Left ventricle myocardium inferior (tissue), 1 donor: ENCODE measurements at regions not wholly inside any gene's neighbourhood (a gene's known extent, or its start where the extent isn't known, plus 50 kb on each side); places are given as distances from the start of the nearest gene placed in this dataset.

Source experiments
- DNase-seq: peaks from one replicate; pipeline ENCODE4 v3.0.0-alpha.2; 2020
- H3K27ac ChIP-seq: fragments of 200-600 bp; replicated peaks from 2 replicates; pipeline ENCODE4 v1.8.0; 2021
- H3K27me3 ChIP-seq: fragments of 200-600 bp; 2 replicates; pipeline ENCODE4 v1.8.0; 2021; ENCODE audit warnings: low read depth
- H3K36me3 ChIP-seq: fragments of 200-600 bp; 2 replicates; pipeline ENCODE4 v1.8.0; 2021
- H3K4me1 ChIP-seq: fragments of 200-600 bp; 2 replicates; pipeline ENCODE4 v1.8.0; 2021
- H3K4me3 ChIP-seq: fragments of 200-600 bp; 2 replicates; pipeline ENCODE4 v1.8.0; 2021; ENCODE audit warnings: mild to moderate bottlenecking, moderate library complexity
- H3K9me3 ChIP-seq: fragments of 200-600 bp; replicated peaks from 2 replicates; pipeline ENCODE4 v1.8.0; 2021
- intact Hi-C: fragments of 100-400 bp; cut with micrococcal nuclease; formaldehyde crosslinking; loops from one replicate; pipeline ENCODE4 v1.11.0; 2022
- TF ChIP-seq, protein P1 (sequence below): fragments of 200-600 bp; IDR thresholded peaks from 2 replicates; pipeline ENCODE4 v1.8.0; 2021; ENCODE audit warnings: antibody characterized with exemption, mild to moderate bottlenecking, borderline replicate concordance
- donor health status: DM: no; HTN: yes; CAD: no; lungs with severe emphysema.

DNA sequence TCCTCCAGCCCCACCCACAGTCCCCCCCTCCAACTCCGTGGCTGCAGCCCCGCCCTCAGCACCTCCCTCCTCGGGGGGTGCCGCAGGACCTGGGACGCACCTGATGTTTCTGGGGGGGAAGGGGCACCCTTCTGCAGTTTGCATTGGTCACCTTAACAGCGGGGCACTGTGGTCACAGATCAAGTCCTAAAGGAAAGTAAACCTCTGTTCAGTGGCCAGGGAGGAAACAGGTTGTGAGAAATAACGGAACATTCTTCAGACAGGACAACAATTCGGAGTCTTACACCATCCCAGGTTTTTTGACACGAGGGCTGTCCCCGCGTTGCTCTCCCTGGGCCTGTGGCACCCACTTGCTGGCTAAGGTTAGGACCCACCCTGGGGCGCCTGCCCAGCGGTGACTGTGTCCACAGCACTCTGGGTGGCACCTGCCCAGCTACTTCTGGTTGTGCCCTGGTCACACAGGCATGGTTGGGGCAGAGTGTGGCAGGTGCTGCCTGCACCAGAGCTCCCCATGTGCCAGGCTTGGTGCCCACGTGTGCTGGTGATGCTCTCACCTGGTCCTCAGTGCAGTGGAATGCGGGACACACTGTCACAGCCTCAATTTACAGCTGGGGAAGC lies 93.5 kb upstream of the OTOS start:
- intact Hi-C loops = no loop called here
- TF ChIP-seq, protein P1, sequence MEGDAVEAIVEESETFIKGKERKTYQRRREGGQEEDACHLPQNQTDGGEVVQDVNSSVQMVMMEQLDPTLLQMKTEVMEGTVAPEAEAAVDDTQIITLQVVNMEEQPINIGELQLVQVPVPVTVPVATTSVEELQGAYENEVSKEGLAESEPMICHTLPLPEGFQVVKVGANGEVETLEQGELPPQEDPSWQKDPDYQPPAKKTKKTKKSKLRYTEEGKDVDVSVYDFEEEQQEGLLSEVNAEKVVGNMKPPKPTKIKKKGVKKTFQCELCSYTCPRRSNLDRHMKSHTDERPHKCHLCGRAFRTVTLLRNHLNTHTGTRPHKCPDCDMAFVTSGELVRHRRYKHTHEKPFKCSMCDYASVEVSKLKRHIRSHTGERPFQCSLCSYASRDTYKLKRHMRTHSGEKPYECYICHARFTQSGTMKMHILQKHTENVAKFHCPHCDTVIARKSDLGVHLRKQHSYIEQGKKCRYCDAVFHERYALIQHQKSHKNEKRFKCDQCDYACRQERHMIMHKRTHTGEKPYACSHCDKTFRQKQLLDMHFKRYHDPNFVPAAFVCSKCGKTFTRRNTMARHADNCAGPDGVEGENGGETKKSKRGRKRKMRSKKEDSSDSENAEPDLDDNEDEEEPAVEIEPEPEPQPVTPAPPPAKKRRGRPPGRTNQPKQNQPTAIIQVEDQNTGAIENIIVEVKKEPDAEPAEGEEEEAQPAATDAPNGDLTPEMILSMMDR = no peak
- peak; percentile 21 for DNase-seq
- H3K4me1 ChIP-seq = peaks cover 52% of the 10 kb centered on the region
- H3K9me3 ChIP-seq = peaks cover 12% of the 10 kb centered on the region
- peak overlapping the region; percentile 76 for H3K27ac ChIP-seq
- no peaks in the 10 kb centered on the region for H3K36me3 ChIP-seq
- H3K4me3 ChIP-seq = peak overlapping the region; percentile 2
- H3K27me3 ChIP-seq = peaks cover 7% of the 10 kb centered on the region

DNA sequence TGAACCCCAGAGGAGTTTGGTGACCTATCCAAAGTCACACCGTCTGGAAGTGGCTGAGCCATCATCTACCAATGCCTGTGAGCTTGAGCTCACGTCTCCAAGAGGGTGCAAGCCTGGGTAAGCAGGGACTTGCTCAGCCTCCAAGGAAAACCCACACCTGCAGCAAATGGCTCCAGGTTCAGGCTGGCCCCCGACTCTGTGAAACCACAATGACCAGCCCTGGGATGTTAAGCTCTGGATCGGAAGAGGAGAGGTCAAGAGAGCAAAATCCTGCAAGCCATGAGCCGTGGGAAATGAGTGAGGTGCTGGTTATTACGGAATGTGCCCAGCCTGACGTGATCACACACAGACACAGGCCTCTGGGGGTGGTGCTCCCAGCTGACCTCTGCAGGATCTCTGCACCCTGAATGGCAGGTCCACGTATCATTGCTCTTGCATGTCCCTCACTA lies 94.1 kb upstream of the OTOS start:
- intact Hi-C loops = no loop called here
- DNase-seq = peak; percentile 14
- no peak overlapping the region for H3K4me3 ChIP-seq
- H3K27ac ChIP-seq = peak overlapping the region; percentile 76
- H3K27me3 ChIP-seq = peaks cover 7% of the 10 kb centered on the region
- H3K36me3 ChIP-seq = no peaks in the 10 kb centered on the region
- TF ChIP-seq, protein P1 = no peak
- H3K9me3 ChIP-seq = peaks cover 6% of the 10 kb centered on the region
- H3K4me1 ChIP-seq = peaks cover 52% of the 10 kb centered on the region

DNA sequence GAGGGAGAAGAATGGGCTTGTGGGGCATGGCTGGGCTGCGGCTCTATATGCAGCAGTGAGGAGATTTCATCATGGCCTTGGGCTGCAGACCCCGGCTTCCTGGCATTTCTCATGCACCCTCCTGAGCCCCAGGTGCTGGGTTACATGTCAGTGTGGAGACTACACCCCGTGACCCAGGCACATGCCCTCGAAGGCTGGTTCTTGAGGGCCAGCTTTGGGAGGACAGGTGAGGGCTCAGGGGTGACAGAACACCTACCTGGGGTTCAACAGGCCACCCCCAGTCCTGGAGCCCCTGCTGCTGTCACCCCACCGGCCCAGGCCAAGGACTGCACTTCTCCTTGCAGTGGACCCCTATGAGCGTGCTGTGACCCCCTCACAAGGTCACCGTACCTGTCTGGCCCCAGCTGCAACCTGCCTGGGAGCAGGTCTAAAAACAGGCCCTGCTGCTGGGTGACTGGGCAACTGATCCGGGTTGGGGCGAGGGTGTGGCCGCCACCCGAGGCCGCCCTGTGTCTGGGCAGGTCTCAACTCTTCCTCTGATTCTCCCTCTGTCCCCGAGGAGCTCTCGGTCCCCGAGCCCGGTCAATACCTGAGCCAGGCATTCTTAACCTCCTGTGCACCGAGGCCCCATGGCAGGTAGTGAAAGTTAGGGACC lies 94.8 kb upstream of the OTOS start:
- peak overlapping the region; percentile 92 for H3K27ac ChIP-seq
- H3K27me3 ChIP-seq = peaks cover 7% of the 10 kb centered on the region
- H3K4me3 ChIP-seq = no peak overlapping the region
- H3K9me3 ChIP-seq = no peaks in the 10 kb centered on the region
- intact Hi-C loops = no loop called here
- peak; percentile 12 for DNase-seq
- H3K36me3 ChIP-seq = no peaks in the 10 kb centered on the region
- H3K4me1 ChIP-seq = peaks cover 52% of the 10 kb centered on the region
- TF ChIP-seq, protein P1 = no peak

DNA sequence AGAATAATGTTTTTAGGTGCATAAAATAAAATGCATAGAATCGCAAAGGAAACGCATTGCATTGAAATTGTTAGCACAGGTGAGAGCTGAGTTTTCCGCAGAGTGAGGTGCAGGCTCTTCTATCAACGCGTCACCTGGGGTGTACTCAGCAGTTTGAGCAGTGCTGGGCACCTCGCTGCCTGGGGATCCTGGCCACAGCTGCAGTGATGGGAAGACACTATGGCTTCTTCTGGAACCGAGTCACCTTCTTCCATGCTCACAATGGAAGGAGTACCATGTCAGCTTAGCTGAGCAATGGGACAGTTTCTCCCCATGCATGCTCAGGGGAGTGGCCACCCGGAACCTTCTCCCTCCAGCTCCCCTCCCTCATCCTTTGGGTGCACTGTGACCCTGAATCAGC lies 95.4 kb upstream of the OTOS start:
- H3K27ac ChIP-seq = peak overlapping the region; percentile 92
- TF ChIP-seq, protein P1 = no peak
- no peak overlapping the region for H3K4me3 ChIP-seq
- no peaks in the 10 kb centered on the region for H3K9me3 ChIP-seq
- no peak for DNase-seq
- peaks cover 52% of the 10 kb centered on the region for H3K4me1 ChIP-seq
- H3K36me3 ChIP-seq = no peaks in the 10 kb centered on the region
- H3K27me3 ChIP-seq = peaks cover 7% of the 10 kb centered on the region
- intact Hi-C loops = no loop called here

DNA sequence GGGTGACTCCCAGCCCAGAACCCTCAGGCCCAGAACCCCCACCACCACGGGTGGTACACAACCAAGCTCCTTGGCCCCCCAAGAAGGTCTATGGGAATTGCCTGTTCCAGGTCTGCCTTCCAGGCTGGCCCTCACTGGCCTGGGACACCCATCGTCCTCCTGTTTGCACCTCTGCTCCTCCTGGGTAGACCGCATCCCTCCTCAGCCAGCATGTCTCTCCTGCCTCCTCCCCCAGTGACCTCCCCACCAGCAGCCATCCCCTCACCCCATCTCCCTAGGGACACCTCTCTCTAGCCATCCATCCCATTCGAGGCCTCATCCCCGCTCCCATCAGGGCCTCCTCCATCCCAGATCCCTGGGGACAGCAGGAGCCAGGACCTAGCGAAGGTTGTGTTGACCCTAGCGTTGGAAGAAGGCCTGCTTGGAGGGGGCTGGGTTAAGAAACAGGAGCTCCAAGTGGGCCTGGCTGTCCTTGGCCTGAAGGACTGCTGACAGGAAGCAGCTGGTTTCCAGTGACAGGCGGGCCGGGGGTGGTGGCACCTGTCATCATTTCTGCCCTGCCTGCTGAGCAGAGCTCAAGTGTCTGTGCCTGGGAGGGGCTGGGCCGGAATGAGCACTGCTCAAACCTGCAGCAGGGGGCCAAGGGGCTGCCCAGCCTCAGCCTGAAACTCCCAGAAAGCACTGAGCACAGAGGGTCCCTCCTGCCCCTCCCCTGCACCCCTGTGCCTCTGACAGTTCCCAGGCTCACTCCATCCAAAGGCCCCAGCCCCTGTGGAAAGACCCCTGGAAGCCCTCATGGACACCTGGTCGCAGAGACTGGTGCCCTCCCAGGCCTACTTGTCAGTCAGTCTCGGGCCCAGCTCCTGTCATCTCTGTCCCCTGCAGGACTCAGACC lies 96.0 kb upstream of the OTOS start:
- peak; percentile 82 for DNase-seq
- intact Hi-C loops = no loop called here
- Histone ChIP-seq H3K4me3 (no peak overlapping the region), H3K9me3 (no peaks in the 10 kb centered on the region), H3K36me3 (no peaks in the 10 kb centered on the region), H3K4me1 (peaks cover 52% of the 10 kb centered on the region), H3K27ac (peak overlapping the region; percentile 92), H3K27me3 (peaks cover 7% of the 10 kb centered on the region)
- TF ChIP-seq, protein P1 = no peak
